ENCODE measurements at regions not wholly inside any gene's neighbourhood (a gene's known extent, or its start where the extent isn't known, plus 50 kb on each side); places are given as distances from the start of the nearest gene placed in this dataset.

DNA sequence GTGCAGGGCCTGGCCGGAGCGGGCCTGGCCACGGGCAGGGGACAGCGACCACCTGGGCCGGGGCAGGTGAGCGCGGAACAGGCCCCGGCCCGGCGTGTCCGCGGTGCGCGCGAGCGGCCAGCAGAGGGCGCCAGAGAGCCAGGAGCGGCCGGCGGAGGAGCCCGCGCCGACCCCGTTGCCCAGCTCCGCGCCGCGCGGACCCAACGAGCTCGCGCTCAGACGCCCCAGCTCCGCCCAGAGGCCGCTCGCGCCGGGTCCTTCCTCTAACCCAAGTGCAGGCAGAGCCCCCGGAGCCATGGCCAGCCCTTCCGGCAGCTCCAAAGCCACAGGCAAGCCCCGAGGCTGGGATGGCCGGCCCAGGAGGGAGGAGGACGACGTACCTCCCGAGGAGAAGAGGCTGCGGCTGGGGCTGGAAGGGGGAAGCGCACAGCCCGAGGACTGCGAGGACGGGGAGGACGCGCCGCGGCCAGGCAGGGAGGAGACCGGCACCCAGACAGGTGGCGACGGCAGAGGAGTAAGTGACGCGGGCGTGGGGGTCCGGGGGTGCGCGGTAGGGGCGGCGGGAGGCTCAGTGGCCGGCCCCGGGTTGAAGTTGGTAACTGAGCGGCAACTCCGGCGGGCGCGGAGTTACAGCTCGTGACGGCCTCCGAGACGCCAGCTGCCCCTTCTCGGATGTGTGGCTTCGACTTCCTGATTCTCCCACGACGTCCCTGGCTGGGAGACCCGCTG lies 88.1 kb downstream of the DEFB131A start:
- TF ChIP-seq, protein P1, sequence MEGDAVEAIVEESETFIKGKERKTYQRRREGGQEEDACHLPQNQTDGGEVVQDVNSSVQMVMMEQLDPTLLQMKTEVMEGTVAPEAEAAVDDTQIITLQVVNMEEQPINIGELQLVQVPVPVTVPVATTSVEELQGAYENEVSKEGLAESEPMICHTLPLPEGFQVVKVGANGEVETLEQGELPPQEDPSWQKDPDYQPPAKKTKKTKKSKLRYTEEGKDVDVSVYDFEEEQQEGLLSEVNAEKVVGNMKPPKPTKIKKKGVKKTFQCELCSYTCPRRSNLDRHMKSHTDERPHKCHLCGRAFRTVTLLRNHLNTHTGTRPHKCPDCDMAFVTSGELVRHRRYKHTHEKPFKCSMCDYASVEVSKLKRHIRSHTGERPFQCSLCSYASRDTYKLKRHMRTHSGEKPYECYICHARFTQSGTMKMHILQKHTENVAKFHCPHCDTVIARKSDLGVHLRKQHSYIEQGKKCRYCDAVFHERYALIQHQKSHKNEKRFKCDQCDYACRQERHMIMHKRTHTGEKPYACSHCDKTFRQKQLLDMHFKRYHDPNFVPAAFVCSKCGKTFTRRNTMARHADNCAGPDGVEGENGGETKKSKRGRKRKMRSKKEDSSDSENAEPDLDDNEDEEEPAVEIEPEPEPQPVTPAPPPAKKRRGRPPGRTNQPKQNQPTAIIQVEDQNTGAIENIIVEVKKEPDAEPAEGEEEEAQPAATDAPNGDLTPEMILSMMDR (IDR thresholded peaks at IDR 0.05): peak; percentile 46 to 94 (median 86)
- peak; percentile 42 to 43 for TF ChIP-seq POLR2A (IDR thresholded peaks at IDR 0.05)
